Stimulated activated effector memory CD8-positive, alpha-beta T cell treated with anti-CD3 and anti-CD28 coated beads, Interleukin-12 subunit alpha, Interleukin-12 subunit beta, amount 100 ng/mL, for 72 hours (primary cell): ENCODE measurements at regions not wholly inside any gene's neighbourhood (a gene's known extent, or its start where the extent isn't known, plus 50 kb on each side); places are given as distances from the start of the nearest gene placed in this dataset.

ENCODE experiments used
- ATAC-seq: fragments of 150-1000 bp; cut with Tn5 transposase; 2 replicates; pipeline ENCODE4 v1.10.0; 2021
- DNase-seq, 2 donors: peaks; one replicate each; pipeline ENCODE4 v3.0.0; 2021 to 2022; ENCODE audit warnings: low spot score in 2 of 2
- H3K27ac Mint-ChIP-seq: one replicate; pipeline ENCODE4 v1.8.0; 2022; ENCODE audit warnings: mild to moderate bottlenecking, mixed read lengths
- H3K36me3 Mint-ChIP-seq: one replicate; pipeline ENCODE4 v1.8.0; 2022; ENCODE audit warnings: mild to moderate bottlenecking, mixed read lengths
- H3K4me1 Mint-ChIP-seq: one replicate; pipeline ENCODE4 v1.8.0; 2022; ENCODE audit warnings: mixed read lengths
- H3K4me3 Mint-ChIP-seq: one replicate; pipeline ENCODE4 v1.8.0; 2022; ENCODE audit warnings: mild to moderate bottlenecking, mixed read lengths
- H3K9me3 Mint-ChIP-seq: one replicate; pipeline ENCODE4 v1.8.0; 2022; ENCODE audit warnings: mixed read lengths

GRCh38 chr6:33860006-33860405 is 56.2 kb upstream of the MLN start:
- Mint-ChIP-seq H3K4me1 (peaks cover 73% of the 10 kb centered on the region), H3K27ac (no peak overlapping the region), H3K9me3 (no peaks in the 10 kb centered on the region), H3K36me3 (peaks cover 12% of the 10 kb centered on the region), H3K4me3 (no peak overlapping the region)
- no peak for DNase-seq
- ATAC-seq: no peak

GRCh38 chr6:33858804-33859505 is 55.2 kb upstream of the MLN start:
- Mint-ChIP-seq H3K27ac (no peak overlapping the region), H3K4me3 (no peak overlapping the region), H3K36me3 (peaks cover 7% of the 10 kb centered on the region), H3K4me1 (peaks cover 73% of the 10 kb centered on the region), H3K9me3 (no peaks in the 10 kb centered on the region)
- no peak for DNase-seq
- no peak for ATAC-seq

- Mint-ChIP-seq H3K4me1 (peaks cover 65% of the 10 kb centered on the region), H3K27ac (no peak overlapping the region), H3K36me3 (peaks cover 6% of the 10 kb centered on the region), H3K4me3 (no peak overlapping the region), H3K9me3 (no peaks in the 10 kb centered on the region)
- DNase-seq (no peak), ATAC-seq (no peak)
Observed at GRCh38 chr6:33857932-33858475, 54.2 kb upstream of the MLN start.

GRCh38 chr6:33857093-33857931 is 53.5 kb upstream of the MLN start:
- Mint-ChIP-seq H3K4me1 (peaks cover 61% of the 10 kb centered on the region), H3K27ac (peak overlapping the region; percentile 29), H3K36me3 (peaks cover 6% of the 10 kb centered on the region), H3K9me3 (no peaks in the 10 kb centered on the region), H3K4me3 (peak overlapping the region; percentile 7)
- ATAC-seq: peak; percentile 40
- no peak for DNase-seq

GRCh38 chr6:33856655-33857054 is 52.9 kb upstream of the MLN start:
- Mint-ChIP-seq H3K4me1 (peaks cover 54% of the 10 kb centered on the region), H3K36me3 (peaks cover 5% of the 10 kb centered on the region), H3K9me3 (no peaks in the 10 kb centered on the region), H3K4me3 (peak overlapping the region; percentile 7), H3K27ac (peak overlapping the region; percentile 29)
- DNase-seq (peak; percentile 60 to 87), ATAC-seq (peak; percentile 95)

GRCh38 chr6:33856031-33856590 is 52.3 kb upstream of the MLN start:
- peak overlapping the region; percentile 29 for H3K27ac Mint-ChIP-seq
- ATAC-seq: no peak
- no peak for DNase-seq
- H3K4me1 Mint-ChIP-seq: peaks cover 49% of the 10 kb centered on the region
- no peaks in the 10 kb centered on the region for H3K9me3 Mint-ChIP-seq
- H3K4me3 Mint-ChIP-seq: peak overlapping the region; percentile 7
- H3K36me3 Mint-ChIP-seq: no peaks in the 10 kb centered on the region

GRCh38 chr6:33854572-33855030 is 50.8 kb upstream of the MLN start:
- Mint-ChIP-seq H3K9me3 (no peaks in the 10 kb centered on the region), H3K4me1 (peaks cover 40% of the 10 kb centered on the region), H3K27ac (no peak overlapping the region), H3K36me3 (no peaks in the 10 kb centered on the region), H3K4me3 (no peak overlapping the region)
- DNase-seq: no peak
- ATAC-seq: no peak

- no peaks in the 10 kb centered on the region for H3K9me3 Mint-ChIP-seq
- H3K36me3 Mint-ChIP-seq: no peaks in the 10 kb centered on the region
- no peak for ATAC-seq
- peaks cover 40% of the 10 kb centered on the region for H3K4me1 Mint-ChIP-seq
- DNase-seq: no peak
- no peak overlapping the region for H3K27ac Mint-ChIP-seq
- no peak overlapping the region for H3K4me3 Mint-ChIP-seq
Observed at GRCh38 chr6:33853736-33854135, 49.9 kb upstream of the MLN start.
